ENCODE measurements at regions not wholly inside any gene's neighbourhood (a gene's known extent, or its start where the extent isn't known, plus 50 kb on each side); places are given as distances from the start of the nearest gene placed in this dataset.

DNA sequence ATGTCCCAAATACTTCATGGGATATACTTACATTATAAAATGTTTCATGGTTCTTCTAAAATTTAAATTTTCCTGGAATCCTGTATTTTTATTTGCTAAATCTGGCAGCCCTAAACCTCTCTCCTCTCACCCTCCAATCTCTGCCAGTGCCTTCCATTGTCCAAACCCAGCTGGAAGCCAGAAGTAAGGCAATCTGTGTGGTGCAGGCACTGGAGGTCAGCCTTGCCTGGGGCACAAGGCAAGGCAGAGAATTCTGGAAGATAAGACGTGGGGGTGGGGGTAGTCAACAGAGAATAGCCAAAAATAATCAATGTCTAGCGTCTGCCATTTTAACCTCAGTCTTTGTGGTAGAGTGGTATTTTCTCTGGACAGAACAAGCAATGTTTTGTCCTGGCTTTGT lies 381.7 kb downstream of the GPAM start:
- H3K27ac Mint-ChIP-seq, result no peak overlapping the region
- no peak overlapping the region for H3K4me3 Mint-ChIP-seq
- H3K36me3 Mint-ChIP-seq (ENCODE audit: low read depth), result no peaks in the 10 kb centered on the region
- TF ChIP-seq, protein P1, sequence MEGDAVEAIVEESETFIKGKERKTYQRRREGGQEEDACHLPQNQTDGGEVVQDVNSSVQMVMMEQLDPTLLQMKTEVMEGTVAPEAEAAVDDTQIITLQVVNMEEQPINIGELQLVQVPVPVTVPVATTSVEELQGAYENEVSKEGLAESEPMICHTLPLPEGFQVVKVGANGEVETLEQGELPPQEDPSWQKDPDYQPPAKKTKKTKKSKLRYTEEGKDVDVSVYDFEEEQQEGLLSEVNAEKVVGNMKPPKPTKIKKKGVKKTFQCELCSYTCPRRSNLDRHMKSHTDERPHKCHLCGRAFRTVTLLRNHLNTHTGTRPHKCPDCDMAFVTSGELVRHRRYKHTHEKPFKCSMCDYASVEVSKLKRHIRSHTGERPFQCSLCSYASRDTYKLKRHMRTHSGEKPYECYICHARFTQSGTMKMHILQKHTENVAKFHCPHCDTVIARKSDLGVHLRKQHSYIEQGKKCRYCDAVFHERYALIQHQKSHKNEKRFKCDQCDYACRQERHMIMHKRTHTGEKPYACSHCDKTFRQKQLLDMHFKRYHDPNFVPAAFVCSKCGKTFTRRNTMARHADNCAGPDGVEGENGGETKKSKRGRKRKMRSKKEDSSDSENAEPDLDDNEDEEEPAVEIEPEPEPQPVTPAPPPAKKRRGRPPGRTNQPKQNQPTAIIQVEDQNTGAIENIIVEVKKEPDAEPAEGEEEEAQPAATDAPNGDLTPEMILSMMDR (IDR thresholded peaks at IDR 0.05), result no peak
- DNase-seq, result no peak
- H3K27me3 Mint-ChIP-seq (ENCODE audit: low read depth, poor library complexity), result peaks cover 3% of the 10 kb centered on the region
- peaks cover 12% of the 10 kb centered on the region for H3K4me1 Mint-ChIP-seq
- peaks cover 8% of the 10 kb centered on the region for H3K9me3 Mint-ChIP-seq

DNA sequence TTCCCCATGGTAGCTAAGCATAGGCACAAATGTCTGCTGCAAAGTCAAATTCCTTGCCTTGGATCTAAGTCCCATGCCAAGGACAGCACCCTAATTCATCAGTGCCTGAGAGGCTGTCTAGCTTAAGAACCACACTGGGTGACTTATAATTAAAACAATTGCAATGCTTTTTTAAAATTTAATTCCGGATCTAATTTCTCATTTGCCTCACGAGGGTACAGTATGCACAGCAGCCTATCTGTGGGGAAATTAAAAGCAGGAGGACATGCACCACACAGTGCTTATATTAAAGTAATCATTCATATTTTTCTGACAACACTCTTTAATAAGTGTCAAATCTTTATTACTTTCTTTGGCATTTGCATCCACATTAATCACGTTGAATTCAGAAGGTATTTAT lies 378.8 kb downstream of the GPAM start:
- H3K4me1 Mint-ChIP-seq, result peaks cover 15% of the 10 kb centered on the region
- no peak overlapping the region for H3K4me3 Mint-ChIP-seq
- H3K9me3 Mint-ChIP-seq, result no peaks in the 10 kb centered on the region
- no peaks in the 10 kb centered on the region for H3K36me3 Mint-ChIP-seq (ENCODE audit: low read depth)
- no peak overlapping the region for H3K27ac Mint-ChIP-seq
- peaks cover 3% of the 10 kb centered on the region for H3K27me3 Mint-ChIP-seq (ENCODE audit: low read depth, poor library complexity)
- TF ChIP-seq, protein P1 (IDR thresholded peaks at IDR 0.05), result no peak
- DNase-seq, result no peak

DNA sequence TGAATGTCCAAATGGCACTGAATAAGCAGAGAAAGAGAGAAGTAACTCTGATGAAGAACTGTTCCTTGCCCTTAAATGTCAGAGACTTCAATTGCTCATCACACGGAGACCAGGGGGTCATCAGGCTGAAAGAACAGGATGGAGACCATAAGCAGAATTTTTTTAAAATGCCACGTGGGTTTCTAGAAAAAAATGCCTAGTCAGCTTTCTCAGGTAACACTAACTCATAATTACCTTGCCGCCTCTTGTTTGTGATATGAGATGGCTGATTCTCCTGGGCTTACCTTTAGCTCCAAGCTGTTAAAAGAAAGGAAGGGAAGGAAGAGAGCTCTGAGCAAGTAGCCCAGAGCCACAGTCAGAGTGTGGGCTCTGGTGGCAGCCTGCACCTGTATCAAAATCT lies 372.0 kb downstream of the GPAM start:
- H3K9me3 Mint-ChIP-seq, result peaks cover 11% of the 10 kb centered on the region

DNA sequence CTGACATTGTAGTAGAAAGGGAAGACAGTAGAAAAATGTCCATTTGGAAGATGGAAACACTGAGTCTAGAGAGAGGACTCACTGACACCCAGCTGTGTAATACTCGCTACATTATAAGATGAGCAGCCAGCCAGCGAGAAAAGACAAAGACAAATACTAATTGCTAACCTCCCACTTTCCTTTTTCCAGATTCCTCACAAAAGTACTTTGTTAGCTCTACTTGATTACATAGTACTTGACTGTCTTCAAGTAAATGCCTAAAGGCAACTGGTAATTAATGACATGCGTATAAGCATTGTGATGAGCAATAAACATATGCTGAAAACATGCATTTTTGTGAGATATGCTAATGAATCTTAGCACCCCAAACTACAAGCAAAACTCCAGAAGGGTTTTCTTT lies 363.1 kb downstream of the GPAM start:
- DNase-seq, result no peak
- peaks cover 11% of the 10 kb centered on the region for H3K9me3 Mint-ChIP-seq
- no peak overlapping the region for H3K27ac Mint-ChIP-seq
- H3K36me3 Mint-ChIP-seq (ENCODE audit: low read depth), result no peaks in the 10 kb centered on the region
- H3K27me3 Mint-ChIP-seq (ENCODE audit: low read depth, poor library complexity), result no peaks in the 10 kb centered on the region
- peaks cover 18% of the 10 kb centered on the region for H3K4me1 Mint-ChIP-seq
- TF ChIP-seq, protein P1 (IDR thresholded peaks at IDR 0.05), result no peak
- no peak overlapping the region for H3K4me3 Mint-ChIP-seq

More for the DNA sequence above, 372.0 kb downstream of the GPAM start:
- H3K4me1 Mint-ChIP-seq, result peaks cover 7% of the 10 kb centered on the region
- no peak for DNase-seq
- TF ChIP-seq, protein P1 (IDR thresholded peaks at IDR 0.05), result no peak
- H3K27ac Mint-ChIP-seq, result no peak overlapping the region
- no peak overlapping the region for H3K4me3 Mint-ChIP-seq
- H3K27me3 Mint-ChIP-seq (ENCODE audit: low read depth, poor library complexity), result no peaks in the 10 kb centered on the region
- H3K36me3 Mint-ChIP-seq (ENCODE audit: low read depth), result peaks cover 4% of the 10 kb centered on the region

DNA sequence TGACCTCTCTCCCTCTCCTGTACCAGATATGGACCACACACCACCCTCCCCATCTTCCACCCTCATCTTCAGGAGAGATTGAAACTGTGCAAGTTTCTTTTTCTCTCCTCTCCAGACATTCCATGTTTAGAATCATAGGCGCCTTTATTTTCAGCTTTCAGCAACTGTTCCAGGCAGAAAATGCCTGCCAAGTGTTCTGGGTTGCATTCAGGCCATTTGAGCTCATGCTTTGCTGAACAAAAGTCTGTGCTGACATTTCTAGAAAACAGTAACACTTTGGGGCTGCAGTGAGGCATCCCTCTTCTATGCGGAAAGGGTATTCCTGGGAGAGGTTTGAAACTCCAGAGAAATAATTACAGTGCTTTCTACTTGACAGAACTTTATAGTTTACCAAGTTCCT lies 361.7 kb downstream of the GPAM start:
- Mint-ChIP-seq H3K27ac (peak overlapping the region; percentile 58), H3K9me3 (peaks cover 3% of the 10 kb centered on the region), H3K27me3 (ENCODE audit: low read depth, poor library complexity) (no peaks in the 10 kb centered on the region), H3K4me3 (no peak overlapping the region), H3K36me3 (ENCODE audit: low read depth) (no peaks in the 10 kb centered on the region), H3K4me1 (peaks cover 18% of the 10 kb centered on the region)
- TF ChIP-seq, protein P1 (IDR thresholded peaks at IDR 0.05), result no peak
- DNase-seq, result no peak

DNA sequence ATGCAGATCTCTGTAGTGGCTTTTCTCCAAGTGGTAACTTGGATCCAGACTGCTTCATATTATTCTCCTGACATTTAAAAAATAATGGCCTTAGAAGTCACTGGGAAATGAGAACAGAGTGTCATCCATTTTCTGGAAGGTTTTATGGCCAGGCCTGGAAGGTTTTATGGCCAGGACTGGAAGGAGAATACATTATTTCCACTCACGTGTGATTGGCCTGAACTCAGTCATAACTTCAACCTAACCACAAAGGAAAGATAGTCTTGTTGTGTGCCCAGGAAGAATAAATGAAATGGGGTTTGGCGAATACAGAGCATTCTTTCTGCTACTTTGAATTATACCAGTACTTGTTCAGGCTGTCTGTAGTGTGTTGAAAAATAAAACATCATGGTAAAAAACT lies 360.9 kb downstream of the GPAM start:
- H3K27ac Mint-ChIP-seq, result no peak overlapping the region

More for the DNA sequence above, 360.9 kb downstream of the GPAM start:
- Mint-ChIP-seq H3K4me3 (no peak overlapping the region), H3K9me3 (peaks cover 3% of the 10 kb centered on the region), H3K36me3 (ENCODE audit: low read depth) (no peaks in the 10 kb centered on the region), H3K4me1 (peaks cover 18% of the 10 kb centered on the region), H3K27me3 (ENCODE audit: low read depth, poor library complexity) (no peaks in the 10 kb centered on the region)
- TF ChIP-seq, protein P1 (IDR thresholded peaks at IDR 0.05), result no peak
- no peak for DNase-seq
